ENCODE measurements at regions not wholly inside any gene's neighbourhood (a gene's known extent, or its start where the extent isn't known, plus 50 kb on each side); places are given as distances from the start of the nearest gene placed in this dataset.

DNA sequence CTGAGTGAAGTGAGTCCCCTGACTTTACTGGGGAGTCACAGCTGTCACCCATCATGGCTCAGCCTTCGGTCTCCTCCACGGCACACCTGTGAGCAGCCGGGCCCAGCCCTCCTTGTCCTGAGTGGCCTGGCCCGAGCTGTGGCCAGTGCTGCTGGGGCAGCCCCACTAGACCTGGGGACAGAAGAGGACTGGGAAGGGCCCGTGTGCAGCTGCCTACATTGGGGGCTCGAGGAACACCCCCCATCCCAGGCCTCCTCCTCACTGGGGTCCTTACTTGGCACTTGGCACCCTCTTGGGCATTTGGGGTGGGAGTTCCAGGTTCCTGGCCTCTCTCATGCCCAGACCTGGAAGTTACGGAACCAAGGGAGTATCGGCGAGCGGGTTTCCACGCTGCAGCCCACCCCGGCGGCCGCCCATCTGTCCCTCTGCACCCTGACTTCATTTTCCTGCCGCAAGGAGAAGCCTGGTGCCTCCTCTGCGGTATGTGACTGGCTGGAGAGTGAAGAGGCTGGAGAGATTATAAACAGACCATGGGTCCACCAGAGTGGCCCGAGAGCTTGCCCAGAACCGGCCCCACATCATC lies 179.7 kb downstream of the KIF26A start:
- Histone ChIP-seq H3K9me3 (ENCODE audit: severe bottlenecking) (no peaks in the 10 kb centered on the region), H3K4me3 (ENCODE audit: severe bottlenecking) (no peak overlapping the region), H3K27ac (ENCODE audit: poor library complexity, severe bottlenecking) (no peak overlapping the region), H3K27me3 (ENCODE audit: insufficient read depth, poor library complexity, severe bottlenecking) (peaks cover 77% of the 10 kb centered on the region), H3K36me3 (ENCODE audit: low read depth) (no peaks in the 10 kb centered on the region), H3K4me1 (ENCODE audit: insufficient read depth, poor library complexity, severe bottlenecking) (no peaks in the 10 kb centered on the region)
- TF ChIP-seq, protein P1, sequence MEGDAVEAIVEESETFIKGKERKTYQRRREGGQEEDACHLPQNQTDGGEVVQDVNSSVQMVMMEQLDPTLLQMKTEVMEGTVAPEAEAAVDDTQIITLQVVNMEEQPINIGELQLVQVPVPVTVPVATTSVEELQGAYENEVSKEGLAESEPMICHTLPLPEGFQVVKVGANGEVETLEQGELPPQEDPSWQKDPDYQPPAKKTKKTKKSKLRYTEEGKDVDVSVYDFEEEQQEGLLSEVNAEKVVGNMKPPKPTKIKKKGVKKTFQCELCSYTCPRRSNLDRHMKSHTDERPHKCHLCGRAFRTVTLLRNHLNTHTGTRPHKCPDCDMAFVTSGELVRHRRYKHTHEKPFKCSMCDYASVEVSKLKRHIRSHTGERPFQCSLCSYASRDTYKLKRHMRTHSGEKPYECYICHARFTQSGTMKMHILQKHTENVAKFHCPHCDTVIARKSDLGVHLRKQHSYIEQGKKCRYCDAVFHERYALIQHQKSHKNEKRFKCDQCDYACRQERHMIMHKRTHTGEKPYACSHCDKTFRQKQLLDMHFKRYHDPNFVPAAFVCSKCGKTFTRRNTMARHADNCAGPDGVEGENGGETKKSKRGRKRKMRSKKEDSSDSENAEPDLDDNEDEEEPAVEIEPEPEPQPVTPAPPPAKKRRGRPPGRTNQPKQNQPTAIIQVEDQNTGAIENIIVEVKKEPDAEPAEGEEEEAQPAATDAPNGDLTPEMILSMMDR (IDR thresholded peaks at IDR 0.05; ENCODE audit: poor library complexity, severe bottlenecking) = no peak
- no peak for ATAC-seq (ENCODE audit: low read depth)
- no peak for DNase-seq (ENCODE audit: low spot score)

- Histone ChIP-seq H3K27ac (ENCODE audit: poor library complexity, severe bottlenecking) (no peak overlapping the region), H3K4me1 (ENCODE audit: insufficient read depth, poor library complexity, severe bottlenecking) (no peaks in the 10 kb centered on the region), H3K36me3 (ENCODE audit: low read depth) (no peaks in the 10 kb centered on the region), H3K4me3 (ENCODE audit: severe bottlenecking) (no peak overlapping the region), H3K9me3 (ENCODE audit: severe bottlenecking) (no peaks in the 10 kb centered on the region), H3K27me3 (ENCODE audit: insufficient read depth, poor library complexity, severe bottlenecking) (peaks cover 79% of the 10 kb centered on the region)
- TF ChIP-seq, protein P1 (IDR thresholded peaks at IDR 0.05; ENCODE audit: poor library complexity, severe bottlenecking) = no peak
- ATAC-seq (ENCODE audit: low read depth) (no peak), DNase-seq (ENCODE audit: low spot score) (no peak)
Observed at GRCh38 chr14:104318558-104319490, 180.4 kb downstream of the KIF26A start.

DNA sequence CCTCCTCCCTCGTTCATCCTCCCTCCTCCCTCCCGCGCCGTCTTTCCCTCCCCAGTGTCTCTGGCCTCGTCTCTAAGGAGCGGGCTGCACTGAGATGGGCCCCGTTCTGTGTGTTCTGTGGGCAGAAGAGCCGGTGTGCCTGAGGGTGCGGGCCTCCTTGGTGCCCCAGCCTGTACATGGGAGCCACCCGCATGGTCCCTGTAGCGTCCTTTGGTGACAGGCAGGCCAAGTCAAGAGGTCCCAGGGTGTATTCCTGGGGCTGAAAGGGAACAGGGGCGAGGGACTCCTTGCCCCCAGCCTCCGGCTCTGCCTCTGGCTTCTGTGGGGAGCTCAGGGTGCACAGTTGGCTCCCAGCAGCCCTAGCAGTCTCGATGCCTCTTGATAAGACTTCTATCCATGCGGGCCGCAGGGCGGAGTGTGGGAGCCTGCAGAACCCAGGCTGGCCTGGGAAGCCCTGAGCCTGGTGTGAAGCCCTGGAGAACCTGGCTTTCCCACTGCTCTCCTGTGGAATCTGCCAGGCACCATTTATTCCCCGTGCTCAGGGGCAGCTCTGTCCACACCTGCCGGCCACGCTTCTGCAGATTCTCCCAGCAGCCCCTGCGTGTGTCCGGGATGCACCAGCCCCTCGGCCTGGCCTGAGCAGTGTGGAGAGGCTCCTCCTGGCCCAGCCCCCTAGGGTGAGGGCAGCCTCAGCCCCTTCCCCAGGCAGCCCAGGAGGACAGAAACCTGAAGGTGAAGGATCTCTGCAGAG lies 181.3 kb downstream of the KIF26A start:
- no peak for DNase-seq (ENCODE audit: low spot score)
- TF ChIP-seq, protein P1 (IDR thresholded peaks at IDR 0.05; ENCODE audit: poor library complexity, severe bottlenecking) = no peak
- Histone ChIP-seq H3K36me3 (ENCODE audit: low read depth) (no peaks in the 10 kb centered on the region), H3K4me1 (ENCODE audit: insufficient read depth, poor library complexity, severe bottlenecking) (no peaks in the 10 kb centered on the region), H3K9me3 (ENCODE audit: severe bottlenecking) (no peaks in the 10 kb centered on the region), H3K27ac (ENCODE audit: poor library complexity, severe bottlenecking) (no peak overlapping the region), H3K27me3 (ENCODE audit: insufficient read depth, poor library complexity, severe bottlenecking) (peaks cover 79% of the 10 kb centered on the region), H3K4me3 (ENCODE audit: severe bottlenecking) (no peak overlapping the region)
- ATAC-seq (ENCODE audit: low read depth) = no peak

DNA sequence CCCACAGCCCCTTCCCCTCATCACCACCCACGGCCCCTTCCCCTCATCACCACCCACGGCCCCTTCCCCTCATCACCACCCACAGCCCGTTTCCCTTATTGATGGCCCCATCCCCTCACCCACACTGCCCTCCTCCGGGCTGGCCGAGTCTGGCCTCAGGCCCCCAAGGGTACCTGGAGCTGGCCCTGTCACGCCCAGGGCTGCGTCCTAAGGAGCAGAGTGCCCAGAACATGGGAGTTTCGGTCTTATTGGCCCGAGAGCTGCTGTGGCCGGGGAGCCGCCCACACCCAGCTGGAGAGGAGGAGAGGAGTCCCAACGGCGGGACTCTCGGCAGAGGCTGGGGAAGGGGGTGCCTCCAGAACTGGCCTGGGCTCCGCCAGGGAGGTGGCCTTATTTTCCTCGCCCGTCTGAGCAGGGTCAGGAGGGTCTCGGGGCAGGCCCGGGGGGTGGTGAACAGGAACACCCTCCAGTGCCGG lies 182.3 kb downstream of the KIF26A start:
- TF ChIP-seq, protein P1 (IDR thresholded peaks at IDR 0.05; ENCODE audit: poor library complexity, severe bottlenecking) = no peak
- Histone ChIP-seq H3K27ac (ENCODE audit: poor library complexity, severe bottlenecking) (no peak overlapping the region), H3K36me3 (ENCODE audit: low read depth) (no peaks in the 10 kb centered on the region), H3K4me3 (ENCODE audit: severe bottlenecking) (no peak overlapping the region), H3K9me3 (ENCODE audit: severe bottlenecking) (no peaks in the 10 kb centered on the region), H3K27me3 (ENCODE audit: insufficient read depth, poor library complexity, severe bottlenecking) (peaks cover 74% of the 10 kb centered on the region), H3K4me1 (ENCODE audit: insufficient read depth, poor library complexity, severe bottlenecking) (no peaks in the 10 kb centered on the region)
- ATAC-seq (ENCODE audit: low read depth) (no peak), DNase-seq (ENCODE audit: low spot score) (no peak)
